ENCODE measurements at regions not wholly inside any gene's neighbourhood (a gene's known extent, or its start where the extent isn't known, plus 50 kb on each side); places are given as distances from the start of the nearest gene placed in this dataset.
"Not testable (repeated sequence)": the region's sequence is repeated elsewhere in the genome, so short reads cannot be mapped to it uniquely, and the experiment has no call there.

GRCh38 chr6:9025228-9025627, 589.9 kb upstream of the SLC35B3 start:
- Mint-ChIP-seq H3K27me3 (ENCODE audit: unreplicated experiment) (no peaks in the 10 kb centered on the region), H3K4me3 (ENCODE audit: low read depth, unreplicated experiment) (no peak overlapping the region), H3K36me3 (ENCODE audit: insufficient read depth, unreplicated experiment) (no peaks in the 10 kb centered on the region), H3K9me3 (ENCODE audit: low read depth, unreplicated experiment) (no peaks in the 10 kb centered on the region), H3K27ac (ENCODE audit: unreplicated experiment) (no peak overlapping the region), H3K4me1 (ENCODE audit: low read depth, unreplicated experiment) (no peaks in the 10 kb centered on the region)
- no peak for TF ChIP-seq CTCF (IDR thresholded peaks at IDR 0.05; ENCODE audit: unreplicated experiment)
- BruUV-seq (replicated peaks), result no TSS peak
- intact Hi-C loops (cut with micrococcal nuclease; ENCODE audit: unreplicated experiment), result no loop called here
- CTCF ChIA-PET, result no interaction called here
- DNase-seq, result no peak

- DNase-seq; H3K4me3 Mint-ChIP-seq (ENCODE audit: low read depth, unreplicated experiment); BruUV-seq (replicated peaks); H3K9me3 Mint-ChIP-seq (ENCODE audit: low read depth, unreplicated experiment); H3K4me1 Mint-ChIP-seq (ENCODE audit: low read depth, unreplicated experiment); CTCF ChIA-PET; H3K27ac Mint-ChIP-seq (ENCODE audit: unreplicated experiment); H3K36me3 Mint-ChIP-seq (ENCODE audit: insufficient read depth, unreplicated experiment); H3K27me3 Mint-ChIP-seq (ENCODE audit: unreplicated experiment); intact Hi-C loops (cut with micrococcal nuclease; ENCODE audit: unreplicated experiment): not testable (repeated sequence)
These were observed 588.9 kb upstream of the SLC35B3 start for GRCh38 chr6:9024246-9024645.

GRCh38 chr6:9020001-9020400, 584.7 kb upstream of the SLC35B3 start:
- no peaks in the 10 kb centered on the region for H3K9me3 Mint-ChIP-seq (ENCODE audit: low read depth, unreplicated experiment)
- BruUV-seq (replicated peaks), result no TSS peak
- no peaks in the 10 kb centered on the region for H3K4me1 Mint-ChIP-seq (ENCODE audit: low read depth, unreplicated experiment)
- intact Hi-C loops (cut with micrococcal nuclease; ENCODE audit: unreplicated experiment), result no loop called here
- CTCF ChIA-PET, result no interaction called here
- H3K27ac Mint-ChIP-seq (ENCODE audit: unreplicated experiment), result no peak overlapping the region
- no peaks in the 10 kb centered on the region for H3K36me3 Mint-ChIP-seq (ENCODE audit: insufficient read depth, unreplicated experiment)
- H3K27me3 Mint-ChIP-seq (ENCODE audit: unreplicated experiment), result no peaks in the 10 kb centered on the region
- no peak for DNase-seq
- TF ChIP-seq CTCF (IDR thresholded peaks at IDR 0.05; ENCODE audit: unreplicated experiment), result no peak
- H3K4me3 Mint-ChIP-seq (ENCODE audit: low read depth, unreplicated experiment), result no peak overlapping the region

GRCh38 chr6:9009931-9010330, 574.6 kb upstream of the SLC35B3 start:
- BruUV-seq (replicated peaks), result no TSS peak
- DNase-seq, result no peak

GRCh38 chr6:9007027-9007426, 571.7 kb upstream of the SLC35B3 start:
- intact Hi-C loops (cut with micrococcal nuclease; ENCODE audit: unreplicated experiment), result no loop called here
- TF ChIP-seq CTCF (IDR thresholded peaks at IDR 0.05; ENCODE audit: unreplicated experiment), result no peak
- CTCF ChIA-PET, result no interaction called here
- Mint-ChIP-seq H3K9me3 (ENCODE audit: low read depth, unreplicated experiment) (peaks cover 2% of the 10 kb centered on the region), H3K36me3 (ENCODE audit: insufficient read depth, unreplicated experiment) (no peaks in the 10 kb centered on the region), H3K27ac (ENCODE audit: unreplicated experiment) (no peak overlapping the region), H3K4me3 (ENCODE audit: low read depth, unreplicated experiment) (no peak overlapping the region), H3K27me3 (ENCODE audit: unreplicated experiment) (no peaks in the 10 kb centered on the region), H3K4me1 (ENCODE audit: low read depth, unreplicated experiment) (peaks cover 8% of the 10 kb centered on the region)
- no TSS peak for BruUV-seq (replicated peaks)
- DNase-seq, result no peak

More at GRCh38 chr6:9009931-9010330, 574.6 kb upstream of the SLC35B3 start:
- no peak overlapping the region for H3K27ac Mint-ChIP-seq (ENCODE audit: unreplicated experiment)
- CTCF ChIA-PET, result interaction anchor here (0.7 kb wide), 1 partner anchor 1290 kb away, joined by 7 read pairs; no protein-coding TSS in a partner anchor
- no peak for TF ChIP-seq CTCF (IDR thresholded peaks at IDR 0.05; ENCODE audit: unreplicated experiment)
- H3K4me1 Mint-ChIP-seq (ENCODE audit: low read depth, unreplicated experiment), result peaks cover 8% of the 10 kb centered on the region
- H3K4me3 Mint-ChIP-seq (ENCODE audit: low read depth, unreplicated experiment), result no peak overlapping the region
- intact Hi-C loops (cut with micrococcal nuclease; ENCODE audit: unreplicated experiment), result no loop called here
- peaks cover 2% of the 10 kb centered on the region for H3K9me3 Mint-ChIP-seq (ENCODE audit: low read depth, unreplicated experiment)
- H3K27me3 Mint-ChIP-seq (ENCODE audit: unreplicated experiment), result no peaks in the 10 kb centered on the region
- H3K36me3 Mint-ChIP-seq (ENCODE audit: insufficient read depth, unreplicated experiment), result no peaks in the 10 kb centered on the region
